ENCODE measurements at regions not wholly inside any gene's neighbourhood (a gene's known extent, or its start where the extent isn't known, plus 50 kb on each side); places are given as distances from the start of the nearest gene placed in this dataset.
"Not testable (repeated sequence)": the region's sequence is repeated elsewhere in the genome, so short reads cannot be mapped to it uniquely, and the experiment has no call there.

GRCh38 chr13:24617256-24618010 lies 62.8 kb upstream of the ATP12A start:
- in situ Hi-C loops (cut with MboI; ENCODE audit: low sequenced_read_pairs), result no loop called here

- in situ Hi-C loops (cut with MboI; ENCODE audit: low sequenced_read_pairs), result no loop called here
These were observed 61.9 kb upstream of the ATP12A start for GRCh38 chr13:24618011-24618955.

DNA sequence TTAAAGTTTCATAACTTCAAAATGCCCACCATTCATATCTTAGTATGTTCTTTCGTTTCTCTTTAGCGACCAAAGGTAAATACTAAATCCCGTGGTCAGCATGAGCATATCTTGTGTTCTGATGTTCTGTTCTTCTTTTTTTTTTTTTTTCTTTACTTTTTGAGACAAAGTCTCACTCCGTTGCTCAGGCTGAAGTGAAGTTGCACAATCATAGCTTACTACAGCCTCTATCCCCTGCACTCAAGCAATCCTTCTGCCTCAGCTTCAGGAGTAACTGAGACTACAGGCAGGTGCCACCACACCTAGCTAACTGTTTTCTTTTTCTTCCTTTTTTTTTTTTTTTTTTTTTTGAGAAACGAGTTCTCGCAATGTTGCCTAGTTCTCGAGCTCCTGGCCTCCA lies 60.9 kb upstream of the ATP12A start:
- in situ Hi-C loops (cut with MboI; ENCODE audit: low sequenced_read_pairs), result no loop called here

DNA sequence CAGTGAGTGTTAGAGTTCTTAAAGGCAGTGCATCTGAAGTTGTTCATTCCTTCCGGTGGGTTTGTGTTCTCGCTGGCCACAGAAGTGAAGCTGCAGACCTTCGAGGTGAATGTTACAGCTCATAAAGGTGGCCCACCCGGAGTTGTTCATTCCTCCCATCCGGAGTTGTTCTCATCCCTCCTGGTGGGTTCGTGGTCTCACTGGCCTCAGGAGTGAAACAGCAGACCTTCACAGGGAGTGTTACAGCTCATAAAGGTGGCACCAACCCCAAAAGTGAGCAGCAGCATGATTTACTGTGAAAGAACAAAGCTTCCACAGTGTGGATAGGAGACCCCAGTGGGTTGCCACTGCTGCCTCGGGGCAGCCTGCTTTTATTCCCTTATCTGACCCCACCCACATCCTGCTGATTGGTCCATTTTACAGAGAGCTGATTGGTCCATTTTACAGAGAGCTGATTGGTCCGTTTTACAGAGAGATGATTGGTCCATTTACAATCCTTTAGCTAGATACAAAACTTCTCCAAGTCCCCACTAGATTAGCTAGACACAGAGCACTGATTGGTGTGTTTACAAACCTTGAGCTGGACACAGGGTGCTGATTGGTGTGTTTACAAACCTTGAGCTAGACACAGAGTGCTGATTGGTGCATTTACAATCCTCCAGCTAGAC lies 57.6 kb upstream of the ATP12A start:
- in situ Hi-C loops (cut with MboI; ENCODE audit: low sequenced_read_pairs), result not testable (repeated sequence)

GRCh38 chr13:24623149-24623665 lies 57.0 kb upstream of the ATP12A start:
- in situ Hi-C loops (cut with MboI; ENCODE audit: low sequenced_read_pairs), result no loop called here

- in situ Hi-C loops (cut with MboI; ENCODE audit: low sequenced_read_pairs), result no loop called here
These were observed 55.8 kb upstream of the ATP12A start for GRCh38 chr13:24624363-24624762.

- in situ Hi-C loops (cut with MboI; ENCODE audit: low sequenced_read_pairs), result no loop called here
These were observed 55.4 kb upstream of the ATP12A start for GRCh38 chr13:24624801-24625231.

DNA sequence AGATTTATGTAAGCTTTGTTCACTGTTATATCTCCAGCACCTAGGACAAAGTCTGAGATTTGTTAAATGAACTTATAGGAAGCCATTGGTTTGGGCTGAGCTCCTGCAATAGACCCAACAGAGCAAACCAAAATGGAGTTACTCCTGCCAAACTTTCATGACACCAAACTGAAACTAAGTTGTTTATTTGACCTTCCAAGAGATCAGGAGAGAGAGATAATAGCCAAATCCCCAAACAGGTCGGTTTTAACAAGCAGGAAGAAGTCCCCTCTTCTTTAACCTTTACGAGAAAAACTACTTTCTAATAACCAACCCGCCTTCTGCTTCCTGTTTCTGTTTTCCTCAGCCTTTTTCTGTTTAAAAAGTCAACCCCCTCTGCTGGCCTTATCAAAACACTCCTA lies 54.9 kb upstream of the ATP12A start:
- in situ Hi-C loops (cut with MboI; ENCODE audit: low sequenced_read_pairs), result no loop called here

- in situ Hi-C loops (cut with MboI; ENCODE audit: low sequenced_read_pairs), result no loop called here
These were observed 54.0 kb upstream of the ATP12A start for GRCh38 chr13:24625870-24626849.

DNA sequence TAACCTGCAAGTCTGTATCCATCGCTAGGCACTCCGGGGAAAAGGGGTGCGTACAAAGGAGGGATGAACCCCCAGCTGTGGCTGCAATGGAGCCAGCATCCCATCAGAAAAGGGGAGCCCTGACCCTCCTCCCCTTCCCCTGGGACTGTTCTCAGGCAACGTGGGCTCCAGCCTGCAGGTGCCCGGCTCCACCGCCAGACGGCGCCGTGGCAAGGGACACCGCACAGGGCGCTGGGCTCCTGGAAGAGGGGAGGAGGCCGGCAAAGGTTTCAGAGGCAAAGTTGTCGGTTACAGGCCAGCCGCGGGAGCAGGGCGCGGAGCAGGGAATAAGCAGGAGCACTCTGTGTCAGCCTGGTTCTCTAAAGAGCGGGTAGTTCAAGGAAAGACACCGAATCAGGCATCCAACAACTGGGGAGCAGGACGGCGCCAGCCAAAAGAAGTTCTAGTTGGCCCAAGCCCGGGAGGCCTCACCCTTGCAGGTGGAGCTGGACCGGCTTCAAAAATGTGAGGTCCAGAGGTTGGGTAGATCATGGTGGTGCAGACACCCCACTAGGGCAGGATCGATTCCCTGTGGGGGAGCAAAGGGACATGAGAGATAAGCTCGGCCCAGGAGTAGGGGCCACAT lies 53.0 kb upstream of the ATP12A start:
- in situ Hi-C loops (cut with MboI; ENCODE audit: low sequenced_read_pairs), result no loop called here

- in situ Hi-C loops (cut with MboI; ENCODE audit: low sequenced_read_pairs), result no loop called here
These were observed 52.3 kb upstream of the ATP12A start for GRCh38 chr13:24627946-24628345.

DNA sequence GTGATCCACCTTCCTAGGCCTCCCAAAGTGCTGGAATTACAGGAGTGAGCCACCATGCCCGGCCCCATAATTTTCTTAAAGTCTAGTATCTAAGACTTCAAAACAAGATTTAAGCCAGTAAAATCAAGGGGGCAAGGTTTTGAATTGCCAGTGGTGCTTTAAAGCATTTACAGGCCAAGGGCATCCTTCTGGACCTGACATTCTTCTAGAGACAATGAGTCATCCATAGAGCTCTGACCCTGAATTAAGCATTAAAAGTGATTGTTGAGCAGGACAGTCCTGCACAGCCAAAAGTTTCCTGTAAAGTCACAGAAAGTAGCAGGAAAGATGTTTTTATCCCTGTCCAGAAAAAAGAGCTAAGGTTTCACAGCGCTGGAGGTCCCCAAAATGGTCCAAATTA lies 50.9 kb upstream of the ATP12A start:
- in situ Hi-C loops (cut with MboI; ENCODE audit: low sequenced_read_pairs), result no loop called here

DNA sequence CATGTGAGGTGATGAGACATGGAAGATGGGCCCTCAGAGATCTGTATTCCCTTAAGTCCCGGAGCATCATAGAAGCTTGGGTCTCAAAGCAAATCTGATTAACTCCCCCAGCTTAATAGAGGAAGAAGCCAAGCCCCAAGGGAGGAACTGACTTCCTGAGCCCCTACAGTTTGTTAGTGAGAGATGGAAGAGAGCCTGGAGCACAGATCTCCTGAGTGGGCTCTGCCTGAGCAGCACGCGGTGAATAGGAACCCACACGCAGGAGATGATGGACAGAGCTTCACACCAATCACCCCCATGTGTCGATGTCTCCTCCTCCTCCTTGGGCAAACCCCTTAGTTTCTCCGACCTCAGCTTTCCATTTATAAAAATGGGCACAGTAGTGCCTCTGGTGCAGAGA lies 50.1 kb upstream of the ATP12A start:
- in situ Hi-C loops (cut with MboI; ENCODE audit: low sequenced_read_pairs), result no loop called here
